ENCODE measurements at regions not wholly inside any gene's neighbourhood (a gene's known extent, or its start where the extent isn't known, plus 50 kb on each side); places are given as distances from the start of the nearest gene placed in this dataset.

- no peak for DNase-seq
Measured at GRCh38 chr3:46112984-46113383, 85.7 kb upstream of the XCR1 start.

DNA sequence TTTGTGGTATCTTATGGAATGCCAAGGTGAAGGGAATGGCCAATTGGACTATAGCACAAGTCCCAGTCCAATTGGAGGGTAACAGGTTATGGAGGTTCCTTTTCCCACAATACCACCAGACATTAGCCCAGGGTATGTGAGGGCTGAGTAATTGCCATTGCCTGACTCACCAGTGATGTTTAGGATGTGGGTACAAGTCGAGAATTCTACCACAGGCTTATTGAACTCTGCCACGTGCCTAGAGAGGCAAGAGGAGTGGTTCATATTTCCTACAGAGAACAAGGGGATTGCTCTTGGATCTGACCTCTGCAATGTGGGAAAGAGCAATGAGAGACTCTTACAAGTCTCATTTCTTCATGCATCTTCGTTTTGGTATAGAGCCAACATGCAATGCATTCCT, 85.0 kb upstream of the XCR1 start:
- no peak for DNase-seq

GRCh38 chr3:46110701-46111493, 83.6 kb upstream of the XCR1 start:
- peak; percentile 32 for DNase-seq

- peak; percentile 26 for DNase-seq
Measured at GRCh38 chr3:46107682-46108081, 80.4 kb upstream of the XCR1 start.

- DNase-seq, result no peak
Measured at GRCh38 chr3:46105306-46105919, 78.1 kb upstream of the XCR1 start.

- no peak for DNase-seq
Measured at GRCh38 chr3:46104706-46105105, 77.4 kb upstream of the XCR1 start.

GRCh38 chr3:46102780-46103130, 75.5 kb upstream of the XCR1 start:
- DNase-seq, result no peak

DNA sequence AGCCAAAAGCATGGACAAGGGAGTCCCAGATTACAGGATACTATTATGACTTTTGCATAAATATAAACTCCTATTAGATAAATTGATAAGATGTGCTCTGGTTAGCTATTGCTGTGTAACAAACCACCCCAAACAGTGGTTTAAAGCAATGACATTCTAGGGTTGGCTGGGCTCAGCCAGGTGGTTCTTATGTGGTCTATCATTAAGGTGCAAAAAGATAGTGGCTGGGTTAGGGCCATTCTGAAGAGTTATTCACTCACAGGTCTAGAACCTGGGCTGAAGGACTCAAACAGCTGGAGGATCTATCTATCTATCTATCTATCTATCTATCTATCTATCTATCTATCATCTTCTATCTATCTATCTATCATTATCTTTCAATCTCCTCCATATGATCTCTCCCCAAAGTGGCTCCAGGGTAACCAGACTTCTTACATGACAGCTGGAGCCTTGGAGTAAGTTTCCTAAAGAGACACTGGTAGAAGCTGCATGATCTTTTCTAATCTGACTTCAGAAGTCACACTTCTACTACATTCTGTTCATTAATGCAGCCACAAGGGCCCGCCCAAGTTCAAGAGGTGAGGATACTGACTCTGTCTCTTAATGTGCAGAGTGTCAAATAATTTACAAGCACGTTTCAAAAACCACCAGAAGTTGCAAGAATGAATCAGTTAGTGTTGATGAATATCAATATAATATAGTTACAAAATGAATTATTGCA, 74.9 kb upstream of the XCR1 start:
- peak; percentile 49 for DNase-seq

GRCh38 chr3:46100812-46101211, 73.5 kb upstream of the XCR1 start:
- peak; percentile 20 for DNase-seq

- peak; percentile 55 for DNase-seq
Measured at GRCh38 chr3:46098319-46098761, 71.1 kb upstream of the XCR1 start.

DNA sequence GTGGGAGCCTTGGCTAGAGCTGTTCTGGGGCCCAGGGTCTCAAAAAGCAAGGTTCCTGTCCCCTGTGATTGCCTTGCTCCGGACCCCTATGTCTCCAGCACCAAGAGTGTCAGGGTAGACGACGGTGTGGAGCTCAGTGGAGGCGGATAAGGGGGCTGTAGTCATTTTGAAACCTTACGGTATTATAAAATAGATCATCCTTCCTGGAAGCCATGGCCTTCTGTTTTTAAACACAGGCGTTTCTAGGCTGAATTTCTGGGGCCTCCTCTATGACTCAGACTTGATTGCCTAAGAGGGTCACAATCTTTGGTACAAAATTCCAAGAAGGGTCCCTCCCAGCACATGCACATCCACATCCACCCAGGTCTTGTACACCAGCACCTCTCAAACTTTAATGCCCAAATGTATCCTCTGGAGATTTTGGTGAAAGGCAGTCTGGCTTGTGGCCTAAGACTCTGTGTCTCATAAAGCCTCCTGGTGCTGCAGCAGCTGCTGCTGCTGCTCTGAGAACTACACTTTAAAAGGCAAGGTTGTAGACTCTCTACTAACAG, 70.5 kb upstream of the XCR1 start:
- DNase-seq, result peak; percentile 34

DNA sequence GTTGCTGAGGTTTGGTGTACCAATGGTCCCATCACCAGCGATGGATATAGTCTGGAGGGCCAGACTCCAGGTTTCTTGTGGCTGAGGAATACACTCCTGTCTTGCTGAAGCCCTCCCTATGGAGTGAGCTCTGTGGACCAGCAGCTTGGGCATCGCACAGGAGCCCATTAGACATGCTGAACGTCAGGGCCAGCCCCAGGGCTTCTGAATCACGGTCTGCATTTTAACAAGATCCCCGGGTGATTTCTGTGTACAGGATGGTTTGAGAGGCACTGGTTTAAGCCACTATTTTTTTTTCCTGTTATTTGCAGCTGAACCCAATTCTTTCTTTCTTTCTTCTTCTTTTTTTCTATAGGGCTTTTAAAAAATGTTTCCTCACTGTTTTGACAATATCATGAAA, 69.5 kb upstream of the XCR1 start:
- DNase-seq, result no peak

DNA sequence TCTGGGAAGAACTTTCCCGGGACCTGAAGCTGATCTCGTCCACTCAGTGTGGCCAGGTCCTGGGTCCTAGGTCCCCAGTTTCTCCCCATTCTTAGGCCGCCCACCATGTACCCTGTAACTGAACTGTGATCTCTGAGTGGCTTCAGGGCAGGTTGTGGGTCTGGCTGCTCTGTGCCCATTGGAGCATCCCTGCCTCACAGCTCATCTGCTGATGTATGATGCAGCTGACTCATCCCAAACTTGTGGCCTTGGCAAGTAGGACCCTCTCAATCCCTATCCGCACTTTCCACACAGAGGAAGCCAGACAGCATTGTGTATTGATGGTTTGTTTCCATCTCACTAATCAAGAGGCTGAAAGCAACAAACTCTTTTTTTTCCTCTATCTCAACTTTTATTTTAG, 69.1 kb upstream of the XCR1 start:
- no peak for DNase-seq

DNA sequence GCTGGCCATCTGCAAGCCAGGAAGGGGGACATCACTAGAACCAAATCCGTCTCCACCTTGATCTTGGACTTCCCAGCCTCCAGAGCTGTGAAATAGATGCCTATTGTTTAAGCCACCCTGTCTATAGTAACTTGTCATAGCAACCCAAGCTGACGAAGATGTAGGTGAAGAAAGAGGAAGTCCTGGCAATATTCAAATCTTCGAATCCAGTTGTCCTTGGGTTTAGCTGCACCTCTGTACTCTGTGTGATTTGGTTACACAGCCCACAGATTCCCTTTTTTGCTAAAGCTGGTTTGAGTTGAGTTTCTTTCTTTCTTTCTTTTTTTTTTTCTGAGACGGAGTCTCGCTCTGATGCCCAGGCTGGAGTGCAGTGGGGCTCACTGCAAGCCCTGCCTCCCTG, 68.0 kb upstream of the XCR1 start:
- peak; percentile 12 for DNase-seq

DNA sequence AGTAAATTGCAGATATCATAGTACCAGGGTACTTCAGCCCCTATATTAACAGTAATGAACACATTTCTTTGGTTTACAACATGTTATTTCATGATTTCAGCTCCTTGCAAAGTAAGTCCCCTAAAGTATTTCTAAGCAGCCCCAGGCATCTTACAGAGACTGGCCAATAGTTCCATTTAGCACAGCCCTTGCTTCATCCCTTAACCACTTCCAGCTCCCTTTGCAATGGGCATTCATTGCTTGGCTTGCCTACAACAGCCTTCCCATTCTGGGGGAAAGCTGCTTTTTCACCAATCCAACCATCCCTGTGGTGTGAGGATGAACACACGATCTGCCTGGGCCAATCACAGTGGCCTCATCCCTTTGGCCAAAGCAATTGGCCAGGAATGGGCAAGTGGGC, 67.2 kb upstream of the XCR1 start:
- DNase-seq, result no peak

GRCh38 chr3:46093966-46094365, 66.7 kb upstream of the XCR1 start:
- DNase-seq, result no peak

GRCh38 chr3:46093327-46093942, 66.2 kb upstream of the XCR1 start:
- no peak for DNase-seq

- DNase-seq, result no peak
Measured at GRCh38 chr3:46092702-46093080, 65.4 kb upstream of the XCR1 start.

GRCh38 chr3:46091741-46092701, 64.7 kb upstream of the XCR1 start:
- no peak for DNase-seq

DNA sequence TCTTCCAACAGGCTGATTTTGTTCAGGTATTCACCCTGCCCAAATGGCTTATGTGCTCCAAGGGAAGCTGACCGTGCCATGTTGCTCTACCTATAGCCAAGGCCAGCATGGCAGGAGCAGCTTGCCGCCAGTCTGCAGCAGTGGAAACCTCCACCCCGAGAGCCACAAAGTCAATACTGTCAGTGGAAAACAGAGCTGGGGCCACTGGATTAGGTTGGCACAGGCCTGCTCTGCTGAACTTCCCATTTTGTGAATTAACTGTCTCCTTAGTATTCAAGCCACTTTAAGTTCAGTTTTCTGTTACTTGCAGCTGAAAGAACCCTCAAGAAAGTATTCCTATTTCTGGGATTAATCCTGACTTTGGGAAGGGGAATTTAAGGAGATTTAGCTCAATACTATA, 63.8 kb upstream of the XCR1 start:
- DNase-seq, result no peak

DNA sequence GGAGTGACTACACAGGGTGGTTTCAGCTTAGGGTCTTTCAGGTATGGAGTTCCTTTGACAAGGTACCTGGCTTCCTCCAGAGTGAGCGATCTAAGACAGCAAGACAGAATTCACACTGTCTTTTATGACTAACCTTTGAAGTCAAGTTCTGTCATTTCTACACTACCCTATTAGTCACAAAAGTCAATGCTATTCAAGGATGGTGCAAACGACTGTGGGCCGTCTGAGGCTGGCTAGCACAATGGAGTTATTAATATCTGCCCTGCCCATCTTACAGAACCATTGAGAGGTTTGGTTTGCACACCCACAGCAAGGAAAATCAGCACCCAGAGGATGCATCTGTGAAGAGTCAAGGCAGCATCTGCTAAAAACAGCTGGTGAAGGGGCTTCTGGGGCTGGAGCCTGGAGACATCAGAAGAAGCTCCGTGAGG, 62.9 kb upstream of the XCR1 start:
- DNase-seq, result no peak
